HG03571 (cell line): ENCODE measurements at regions not wholly inside any gene's neighbourhood (a gene's known extent, or its start where the extent isn't known, plus 50 kb on each side); places are given as distances from the start of the nearest gene placed in this dataset.
A peak's percentile ranks its signal among the peaks of the same experiment; 100 is the strongest.

Experiments used
- ATAC-seq: cut with Tn5 transposase; IDR thresholded peaks from one replicate; pipeline ENCODE4 v1.9.1; 2021; ENCODE audit not compliant: unreplicated experiment

DNA sequence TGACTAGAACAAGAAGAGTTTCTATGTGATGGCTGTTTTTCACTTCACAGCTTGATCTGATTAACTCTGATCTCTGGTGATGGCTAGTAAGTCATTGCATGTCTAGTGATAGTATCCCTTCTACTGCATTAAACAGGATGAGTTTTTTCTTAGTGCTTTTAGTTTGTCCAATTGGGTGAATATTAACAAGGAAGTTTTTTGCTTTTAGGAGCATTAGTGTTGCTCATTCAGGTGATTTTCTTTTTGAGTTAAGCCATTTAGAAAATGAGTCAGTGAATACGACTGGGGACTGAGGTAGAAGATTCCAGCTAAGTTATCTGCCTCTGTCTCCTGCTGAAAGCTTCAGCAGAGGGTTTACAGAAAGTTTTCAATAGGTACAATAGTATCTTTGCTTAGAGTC, 306.7 kb downstream of the PIK3C3 start:
- no peak for ATAC-seq

- no peak for ATAC-seq
Observed at GRCh38 chr18:42264497-42264896, 309.5 kb downstream of the PIK3C3 start.

DNA sequence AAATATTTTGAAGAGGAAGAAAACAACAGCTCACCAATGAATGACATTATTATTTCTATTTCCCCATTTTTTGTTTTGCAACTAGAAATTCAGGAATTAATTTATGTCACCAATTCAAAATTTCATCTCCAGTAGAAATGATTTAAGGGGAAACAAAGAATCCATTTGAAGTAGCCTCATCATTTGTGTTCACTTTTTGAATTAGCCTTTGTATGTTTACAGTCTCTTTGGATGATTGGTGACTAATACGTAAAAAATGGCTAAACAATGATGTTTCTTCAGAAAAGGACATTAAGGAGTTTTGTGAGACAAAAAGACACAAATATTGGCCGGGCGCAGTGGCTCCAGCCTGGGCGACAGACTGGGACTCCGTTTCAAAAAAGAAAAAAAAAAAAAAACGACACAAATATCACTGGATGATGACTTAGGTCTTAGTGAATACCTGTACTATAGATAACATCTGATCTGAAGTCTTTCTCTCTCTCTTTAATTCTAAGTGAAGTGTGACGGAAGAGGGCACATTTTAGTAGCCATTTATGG, 313.2 kb downstream of the PIK3C3 start:
- ATAC-seq: no peak

DNA sequence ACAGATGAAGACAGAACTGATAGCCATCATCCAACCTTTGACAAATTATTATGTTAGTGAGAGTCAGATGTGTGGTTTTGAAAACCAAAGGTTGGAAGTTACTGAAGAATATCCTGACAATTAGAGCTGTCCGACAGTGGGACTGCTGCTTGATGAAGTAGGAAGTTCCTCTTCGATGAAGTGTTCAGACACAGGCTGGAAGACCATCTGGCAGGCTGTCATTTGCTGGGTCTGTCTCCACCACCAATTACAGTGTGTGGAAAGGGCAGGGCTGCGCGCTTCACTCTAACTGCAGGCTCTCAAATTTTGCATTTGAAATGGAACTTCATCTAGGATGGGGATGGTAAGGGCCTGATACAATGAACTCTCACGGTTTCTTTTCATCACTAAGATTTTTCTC, 313.8 kb downstream of the PIK3C3 start:
- no peak for ATAC-seq

- no peak for ATAC-seq
Observed at GRCh38 chr18:42271647-42272414, 316.8 kb downstream of the PIK3C3 start.

GRCh38 chr18:42274488-42275137, 319.6 kb downstream of the PIK3C3 start:
- peak; percentile 63 for ATAC-seq

DNA sequence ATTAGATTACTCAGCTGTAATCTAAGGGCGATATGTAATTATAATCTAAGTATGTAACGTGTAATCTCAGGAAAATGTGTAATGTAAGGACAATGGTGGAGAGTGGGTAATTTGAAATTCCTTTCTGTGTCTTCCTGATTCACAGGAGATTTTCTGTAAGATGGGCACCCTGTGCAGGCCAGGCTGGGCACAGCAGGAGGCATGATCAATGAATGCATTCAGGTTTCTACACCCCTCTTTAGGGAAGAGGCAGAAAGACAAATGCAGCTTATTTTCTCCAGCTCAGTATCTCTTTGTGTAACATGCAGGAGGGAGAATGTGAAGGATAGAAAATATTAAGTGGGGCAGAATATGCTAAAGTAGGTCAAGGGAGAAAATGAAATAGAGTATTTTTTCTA, 320.1 kb downstream of the PIK3C3 start:
- no peak for ATAC-seq

- no peak for ATAC-seq
Observed at GRCh38 chr18:42275949-42276730, 321.1 kb downstream of the PIK3C3 start.

DNA sequence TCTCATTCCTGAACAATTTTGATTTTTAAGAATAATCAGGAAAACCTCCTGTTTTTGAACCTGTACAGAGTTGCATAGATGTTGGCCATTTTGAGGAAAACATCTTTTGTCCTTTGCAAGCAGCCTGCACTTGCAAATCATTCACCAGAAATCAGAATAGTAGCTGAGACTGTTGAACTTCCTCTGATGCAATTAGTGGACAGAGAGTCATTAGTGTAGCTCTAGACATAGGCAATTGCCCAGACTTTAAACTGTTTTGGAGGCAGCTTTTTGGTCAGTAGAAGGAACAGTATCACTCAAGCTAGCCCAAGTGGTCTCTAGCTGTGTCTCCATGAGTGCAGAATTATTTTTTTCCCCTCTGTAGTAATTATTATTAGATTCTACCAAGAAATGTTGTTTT, 326.1 kb downstream of the PIK3C3 start:
- no peak for ATAC-seq

GRCh38 chr18:42281851-42282250, 326.8 kb downstream of the PIK3C3 start:
- ATAC-seq: no peak

DNA sequence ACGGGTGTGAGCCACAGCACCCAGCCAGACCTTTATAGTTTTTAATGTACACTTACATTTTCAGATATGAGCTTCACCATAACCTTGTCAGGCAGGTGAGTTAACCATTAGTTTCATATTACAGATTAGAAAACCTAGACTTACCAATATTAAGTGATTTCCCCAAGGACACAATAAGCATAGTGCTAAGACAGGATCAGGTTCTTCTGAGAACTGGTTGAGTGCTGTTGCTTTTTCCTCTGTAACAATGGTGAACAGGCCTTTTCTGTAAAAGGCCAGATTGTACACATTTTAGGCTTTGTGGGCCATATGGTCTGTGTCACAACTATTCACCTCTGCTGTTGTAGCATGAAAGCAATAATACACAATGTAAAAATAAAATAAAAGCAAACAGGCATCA, 332.0 kb downstream of the PIK3C3 start:
- no peak for ATAC-seq

DNA sequence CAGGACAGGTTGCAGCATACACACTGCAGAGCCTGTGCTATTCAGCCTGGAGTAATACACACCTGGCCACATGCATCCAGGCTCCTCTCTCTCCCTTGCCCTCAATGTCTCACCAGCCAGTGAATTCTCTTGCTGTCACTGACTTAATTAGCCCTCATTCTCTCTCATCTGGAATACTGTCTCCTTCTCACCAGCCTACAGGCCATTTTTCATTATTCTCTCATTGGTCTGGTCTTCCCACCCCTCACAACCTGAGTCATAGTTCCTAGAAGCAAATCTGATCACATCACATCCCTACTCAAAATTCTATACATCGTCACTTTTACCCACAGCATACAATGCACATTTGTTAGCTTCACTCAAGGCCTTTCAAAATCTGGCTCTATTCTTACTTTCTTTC, 333.1 kb downstream of the PIK3C3 start:
- ATAC-seq: no peak

DNA sequence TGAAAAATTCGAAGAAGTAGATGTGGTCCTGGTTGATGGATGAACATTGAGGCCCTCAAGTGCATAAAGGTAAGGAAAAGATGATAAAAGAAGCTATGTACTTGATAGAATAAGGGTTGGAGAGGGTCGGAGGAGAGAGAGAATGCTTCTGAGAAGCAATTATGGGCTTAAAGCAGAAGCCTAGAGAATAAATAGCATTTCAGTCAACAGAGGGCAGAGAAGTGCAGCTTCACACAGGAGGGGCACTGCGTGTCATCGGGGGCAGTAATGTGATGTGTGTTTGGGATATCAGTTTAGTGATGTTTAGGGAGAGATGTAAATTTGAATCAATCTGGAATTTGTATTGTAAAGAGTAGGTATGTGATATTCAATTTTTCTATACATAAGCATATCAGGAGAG, 334.5 kb downstream of the PIK3C3 start:
- ATAC-seq: no peak

DNA sequence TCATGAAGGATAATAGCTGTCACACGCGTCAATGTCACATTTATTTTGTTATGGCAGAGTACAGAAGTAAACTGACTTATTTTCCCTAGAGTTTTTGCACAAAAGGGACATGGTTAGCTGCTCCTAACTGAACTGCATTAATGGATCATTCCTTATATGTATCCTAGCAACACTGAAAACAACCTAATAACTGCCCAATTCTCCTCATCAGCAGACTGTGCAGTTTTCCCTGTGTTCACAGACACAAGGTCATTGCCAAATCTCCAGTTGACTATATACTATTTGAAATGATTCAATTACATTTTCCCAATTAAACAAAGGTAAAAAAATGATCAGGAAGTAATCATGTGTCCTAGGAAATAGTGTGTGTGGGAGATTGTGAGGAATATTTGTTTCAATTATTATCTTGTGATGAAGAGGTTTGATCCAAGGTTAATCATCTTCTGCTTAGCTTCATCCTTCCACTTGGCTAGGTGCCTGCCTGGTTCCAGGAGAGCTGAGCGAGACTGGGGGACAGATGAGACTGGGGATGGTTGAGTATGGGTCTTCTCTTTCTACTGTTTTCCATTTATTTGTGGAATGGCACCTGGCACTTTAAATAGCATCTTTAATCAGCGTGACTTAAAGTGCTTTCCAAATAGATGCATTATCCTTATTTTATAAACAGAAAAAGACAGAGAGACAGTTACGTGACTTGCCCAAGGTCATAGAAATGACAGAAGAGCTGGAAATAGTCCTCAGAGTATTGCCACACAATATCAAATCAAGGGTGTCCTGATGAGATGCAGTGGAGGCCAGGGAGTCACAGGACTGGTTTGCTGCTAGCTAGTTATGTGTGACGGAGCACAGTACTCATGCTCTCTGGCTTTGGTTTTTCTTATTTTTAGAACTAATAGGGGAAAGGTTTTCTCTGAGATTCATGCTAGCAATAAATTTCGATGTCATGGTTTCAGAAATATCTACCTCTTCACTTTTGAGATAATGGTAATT, 335.6 kb downstream of the PIK3C3 start:
- ATAC-seq: no peak

- ATAC-seq: no peak
Observed at GRCh38 chr18:42292654-42293053, 337.6 kb downstream of the PIK3C3 start.

- ATAC-seq: no peak
Observed at GRCh38 chr18:42296192-42296591, 341.2 kb downstream of the PIK3C3 start.

DNA sequence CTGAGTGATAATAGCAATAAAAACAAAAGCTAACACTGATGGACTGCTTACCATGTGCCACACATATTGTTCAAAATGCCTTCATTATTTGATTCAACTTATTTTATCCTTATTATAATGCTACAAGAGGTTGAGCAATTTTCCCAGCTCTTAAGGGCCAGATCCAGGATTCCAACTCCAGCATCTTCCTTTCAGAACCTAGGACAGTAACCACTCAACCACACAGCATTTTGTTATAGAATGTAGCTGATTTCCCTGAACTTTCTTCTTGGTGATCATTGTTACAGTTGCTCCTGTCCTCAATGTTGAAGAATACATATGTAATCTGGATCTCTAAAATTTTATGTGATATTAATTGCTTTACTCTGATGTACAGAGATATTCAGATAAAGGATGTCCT, 341.7 kb downstream of the PIK3C3 start:
- no peak for ATAC-seq

- ATAC-seq: peak; percentile 71
Observed at GRCh38 chr18:42298759-42299675, 344.0 kb downstream of the PIK3C3 start.

GRCh38 chr18:42305869-42306593, 351.0 kb downstream of the PIK3C3 start:
- ATAC-seq: no peak
